Pancreas (tissue), 10 donors: ENCODE measurements at regions not wholly inside any gene's neighbourhood (a gene's known extent, or its start where the extent isn't known, plus 50 kb on each side); places are given as distances from the start of the nearest gene placed in this dataset.

Source experiments
- ATAC-seq, 4 donors: fragments of 200-7000 bp; cut with Tn5 transposase; one replicate each; pipeline versions ENCODE4 v1.8.0 to v1.9.1; 2020; ENCODE audit warnings: mild to moderate bottlenecking in 4 of 4, moderate library complexity in 4 of 4
- DNase-seq, 6 donors: peaks; one replicate each; pipeline ENCODE4 v3.0.0-alpha.2; 2020
- FAIRE-seq: peaks from 2 replicates; lab custom pipeline; 2012; peaks lifted over from hg19 to GRCh38; lab: Jason Lieb, UNC
- H3K27ac ChIP-seq, 4 donors: fragments of 200-600 bp; sonication (generic); 1 replicate in 3 of 4; 2 replicates in 1 of 4; pipeline versions ENCODE4 v1.5.0 to v1.8.0; 2020
- H3K27me3 ChIP-seq, 4 donors: fragments of 200-600 bp; one replicate each; pipeline ENCODE4 v1.8.0; 2021
- H3K36me3 ChIP-seq, 3 donors: fragments of 200-600 bp; sonication (generic) in 1 of 3; one replicate each; pipeline versions ENCODE4 v1.5.0 to v1.8.0; 2020 to 2021
- H3K4me1 ChIP-seq, 3 donors: fragments of 200-600 bp; one replicate each; pipeline ENCODE4 v1.8.0; 2021
- H3K4me3 ChIP-seq, 4 donors: fragments of 200-600 bp; sonication (generic) in 2 of 4; one replicate each; pipeline versions ENCODE4 v1.5.0 to v1.8.0; 2020 to 2021
- H3K9me3 ChIP-seq, 4 donors: fragments of 200-600 bp; one replicate each; pipeline ENCODE4 v1.8.0; 2021
- WGBS, 2 donors: extraction: QIAGEN DNeasy Blood & Tissue Kit; methylation state at CpG; one replicate each; pipeline ENCODE4 v1.1.7; 2013; 5-methylcytosine and 5-hydroxymethylcytosine counted together
- intact Hi-C, 3 donors: fragments of 100-400 bp; cut with DNase I; formaldehyde crosslinking; loops; one replicate each; pipeline versions ENCODE4 v1.11.1 to v1.14.2; 2022
- TF ChIP-seq, protein P1 (sequence below), 4 donors: fragments of 200-600 bp; sonication (generic) in 3 of 4; IDR thresholded peaks; one replicate each; pipeline versions ENCODE4 v1.5.0 to v1.8.0; 2021; ENCODE audit warnings: antibody characterized with exemption in 4 of 4
- donor health status: healthy with polysubstance abuse.
- donor health status: DM: no; HTN: no; CAD: no; lungs with moderate emphysema.
- donor health status: DM: no; HTN: no; CAD: no.
- donor health status: control.
- donor health status: control.
- donor health status: Bipolar disorder and iron deficiency.
- donor health status: DM: yes; HTN: yes; CAD: no.
- donor health status: DM: no; HTN: no; CAD: no.
- donor health status: DM: no; HTN: no; CAD: no.
- donor health status: DM: yes; HTN: yes; CAD: no.

GRCh38 chr11:92440701-92441442 is 216.3 kb downstream of the FAT3 start:
- H3K4me1 ChIP-seq = no peaks in the 10 kb centered on the region

GRCh38 chr11:92441443-92441726 is 216.8 kb downstream of the FAT3 start:
- H3K27ac ChIP-seq = no peak overlapping the region
- ATAC-seq = no peak
- TF ChIP-seq, protein P1, sequence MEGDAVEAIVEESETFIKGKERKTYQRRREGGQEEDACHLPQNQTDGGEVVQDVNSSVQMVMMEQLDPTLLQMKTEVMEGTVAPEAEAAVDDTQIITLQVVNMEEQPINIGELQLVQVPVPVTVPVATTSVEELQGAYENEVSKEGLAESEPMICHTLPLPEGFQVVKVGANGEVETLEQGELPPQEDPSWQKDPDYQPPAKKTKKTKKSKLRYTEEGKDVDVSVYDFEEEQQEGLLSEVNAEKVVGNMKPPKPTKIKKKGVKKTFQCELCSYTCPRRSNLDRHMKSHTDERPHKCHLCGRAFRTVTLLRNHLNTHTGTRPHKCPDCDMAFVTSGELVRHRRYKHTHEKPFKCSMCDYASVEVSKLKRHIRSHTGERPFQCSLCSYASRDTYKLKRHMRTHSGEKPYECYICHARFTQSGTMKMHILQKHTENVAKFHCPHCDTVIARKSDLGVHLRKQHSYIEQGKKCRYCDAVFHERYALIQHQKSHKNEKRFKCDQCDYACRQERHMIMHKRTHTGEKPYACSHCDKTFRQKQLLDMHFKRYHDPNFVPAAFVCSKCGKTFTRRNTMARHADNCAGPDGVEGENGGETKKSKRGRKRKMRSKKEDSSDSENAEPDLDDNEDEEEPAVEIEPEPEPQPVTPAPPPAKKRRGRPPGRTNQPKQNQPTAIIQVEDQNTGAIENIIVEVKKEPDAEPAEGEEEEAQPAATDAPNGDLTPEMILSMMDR (IDR thresholded peaks at IDR 0.05) = no peak
- no peaks in the 10 kb centered on the region for H3K9me3 ChIP-seq
- no peaks in the 10 kb centered on the region for H3K4me1 ChIP-seq
- intact Hi-C loops = no loop called here
- H3K27me3 ChIP-seq = no peaks in the 10 kb centered on the region
- DNase-seq = no peak
- H3K36me3 ChIP-seq = no peaks in the 10 kb centered on the region
- WGBS, 2 donors = 68 to 72% methylated on average over 4 of the region's 4 CpGs
- no peak for FAIRE-seq
- H3K4me3 ChIP-seq = no peak overlapping the region

More at GRCh38 chr11:92440701-92441442, 216.3 kb downstream of the FAT3 start:
- Histone ChIP-seq H3K4me3 (no peak overlapping the region), H3K9me3 (no peaks in the 10 kb centered on the region), H3K27me3 (no peaks in the 10 kb centered on the region), H3K27ac (no peak overlapping the region), H3K36me3 (no peaks in the 10 kb centered on the region)
- ATAC-seq = no peak
- intact Hi-C loops = no loop called here
- TF ChIP-seq, protein P1 (IDR thresholded peaks at IDR 0.05) = no peak
- FAIRE-seq = no peak
- 61 to 68% methylated on average over 4 of the region's 4 CpGs for WGBS, 2 donors
- DNase-seq = no peak

GRCh38 chr11:92443199-92443598 is 218.6 kb downstream of the FAT3 start:
- FAIRE-seq (no peak), DNase-seq (no peak)

GRCh38 chr11:92447586-92447985 is 223.0 kb downstream of the FAT3 start:
- Histone ChIP-seq H3K27me3 (no peaks in the 10 kb centered on the region), H3K27ac (no peak overlapping the region), H3K36me3 (no peaks in the 10 kb centered on the region), H3K9me3 (no peaks in the 10 kb centered on the region), H3K4me1 (no peaks in the 10 kb centered on the region), H3K4me3 (no peak overlapping the region)
- WGBS, 2 donors = 83 to 85% methylated on average over 3 of the region's 3 CpGs
- TF ChIP-seq, protein P1 (IDR thresholded peaks at IDR 0.05) = no peak
- DNase-seq = no peak
- intact Hi-C loops = no loop called here
- ATAC-seq = no peak
- no peak for FAIRE-seq

More at GRCh38 chr11:92443199-92443598, 218.6 kb downstream of the FAT3 start:
- Histone ChIP-seq H3K36me3 (no peaks in the 10 kb centered on the region), H3K27me3 (no peaks in the 10 kb centered on the region), H3K4me3 (no peak overlapping the region), H3K4me1 (no peaks in the 10 kb centered on the region), H3K9me3 (no peaks in the 10 kb centered on the region), H3K27ac (no peak overlapping the region)
- TF ChIP-seq, protein P1 (IDR thresholded peaks at IDR 0.05) = no peak
- WGBS, 2 donors = 56 to 63% methylated on average over 2 of the region's 2 CpGs
- intact Hi-C loops = no loop called here
- no peak for ATAC-seq

DNA sequence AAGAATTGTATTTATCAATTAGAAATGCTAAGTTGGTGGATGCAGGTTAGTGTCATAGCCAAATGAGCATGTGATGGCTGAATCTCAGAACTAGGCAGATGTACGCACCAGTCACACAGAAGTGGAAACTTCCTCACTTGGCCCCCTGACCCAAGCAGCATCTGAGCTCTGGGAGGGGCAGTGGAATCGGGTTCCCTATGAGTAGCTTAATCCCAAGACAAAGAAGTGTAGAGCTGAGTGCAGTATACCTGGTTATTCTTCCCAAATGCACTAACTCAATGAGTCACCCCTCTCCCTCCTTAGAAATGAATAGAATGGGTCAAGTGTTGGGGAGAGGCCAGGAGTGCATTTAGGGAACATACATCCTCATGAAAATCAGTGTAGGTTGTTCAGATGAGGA is 224.6 kb downstream of the FAT3 start:
- intact Hi-C loops = no loop called here
- H3K4me1 ChIP-seq = no peaks in the 10 kb centered on the region
- DNase-seq (no peak), FAIRE-seq (no peak), ATAC-seq (no peak)
- WGBS, 2 donors = 89 to 97% methylated on average over 2 of the region's 2 CpGs
- H3K4me3 ChIP-seq = no peak overlapping the region
- H3K27ac ChIP-seq = no peak overlapping the region
- H3K27me3 ChIP-seq = no peaks in the 10 kb centered on the region
- TF ChIP-seq, protein P1 (IDR thresholded peaks at IDR 0.05) = no peak
- no peaks in the 10 kb centered on the region for H3K9me3 ChIP-seq
- H3K36me3 ChIP-seq = no peaks in the 10 kb centered on the region
